Liver (tissue), 8 donors: ENCODE measurements at regions not wholly inside any gene's neighbourhood (a gene's known extent, or its start where the extent isn't known, plus 50 kb on each side); places are given as distances from the start of the nearest gene placed in this dataset.

ENCODE experiments used
- DNase-seq: peaks from one replicate; pipeline ENCODE4 v3.0.0-alpha.2; 2017; ENCODE audit warnings: low spot score
- H3K27ac ChIP-seq, 2 donors: one replicate each; pipeline ENCODE4 v1.7.0; 2013; ENCODE audit warnings: inconsistent platforms in 2 of 2, low read length in 2 of 2, control low read depth in 1 of 2, low read depth in 1 of 2, mild to moderate bottlenecking in 1 of 2
- H3K27me3 ChIP-seq, 4 donors: one replicate each; pipeline versions ENCODE4 v1.6.1 to v1.7.0; 2013; ENCODE audit warnings: low read length in 3 of 4, inconsistent platforms in 1 of 4, mild to moderate bottlenecking in 1 of 4, moderate library complexity in 1 of 4; ENCODE audit not compliant: control insufficient read depth in 4 of 4, insufficient read depth in 4 of 4
- H3K36me3 ChIP-seq, 4 donors: one replicate each; pipeline versions ENCODE4 v1.6.1 to v1.7.0; 2013; ENCODE audit warnings: low read length in 3 of 4, mild to moderate bottlenecking in 3 of 4, low read depth in 1 of 4, moderate library complexity in 1 of 4; ENCODE audit not compliant: control insufficient read depth in 4 of 4, insufficient read depth in 3 of 4
- H3K4me1 ChIP-seq, 4 donors: one replicate each; pipeline versions ENCODE4 v1.6.1 to v1.7.0; 2013; ENCODE audit warnings: low read length in 3 of 4, mild to moderate bottlenecking in 3 of 4, moderate library complexity in 1 of 4; ENCODE audit not compliant: control insufficient read depth in 4 of 4, insufficient read depth in 4 of 4
- H3K4me3 ChIP-seq, 3 donors: one replicate each; pipeline versions ENCODE4 v1.6.1 to v1.7.0; 2013; ENCODE audit warnings: low read length in 3 of 3, control low read depth in 1 of 3, low read depth in 1 of 3, mild to moderate bottlenecking in 1 of 3
- H3K9ac ChIP-seq, 2 donors: one replicate each; pipeline ENCODE4 v1.7.0; 2013; ENCODE audit warnings: low read length in 2 of 2, mild to moderate bottlenecking in 2 of 2, moderate library complexity in 2 of 2, control low read depth in 1 of 2, low read depth in 1 of 2
- H3K9me3 ChIP-seq, 4 donors: one replicate each; pipeline versions ENCODE4 v1.6.1 to v1.7.0; 2013; ENCODE audit warnings: low read length in 3 of 4; ENCODE audit not compliant: control insufficient read depth in 4 of 4
- EGR1 ChIP-seq, 2 donors: IDR thresholded peaks; 2 replicates each; pipeline ENCODE4 v1.6.1; 2016 to 2018; ENCODE audit warnings: antibody characterized with exemption in 2 of 2, low read depth in 2 of 2
- FOXA1 ChIP-seq: IDR thresholded peaks from 2 replicates; pipeline ENCODE4 v1.6.1; 2016; ENCODE audit warnings: antibody characterized with exemption
- FOXA2 ChIP-seq: IDR thresholded peaks from 2 replicates; pipeline ENCODE4 v1.6.1; 2016; ENCODE audit warnings: antibody characterized with exemption
- GABPA ChIP-seq, 2 donors: IDR thresholded peaks in 1 of 2; conservative IDR thresholded peaks in 1 of 2; 2 replicates each; pipeline ENCODE4 v1.6.1; 2016; ENCODE audit warnings: antibody characterized with exemption in 2 of 2, mild to moderate bottlenecking in 1 of 2, moderate library complexity in 1 of 2
- HNF4A ChIP-seq, 2 donors: conservative IDR thresholded peaks; 2 replicates each; pipeline ENCODE4 v1.6.1; 2016; ENCODE audit warnings: antibody characterized with exemption in 2 of 2, mild to moderate bottlenecking in 2 of 2
- HNF4G ChIP-seq: IDR thresholded peaks from 2 replicates; pipeline ENCODE4 v1.6.1; 2016; ENCODE audit warnings: antibody characterized with exemption
- JUND ChIP-seq, 2 donors: IDR thresholded peaks; 2 replicates each; pipeline ENCODE4 v1.6.1; 2016; ENCODE audit warnings: antibody characterized with exemption in 2 of 2
- NR2F2 ChIP-seq: IDR thresholded peaks from 2 replicates; pipeline ENCODE4 v1.6.1; 2016; ENCODE audit warnings: antibody characterized with exemption
- RAD21 ChIP-seq, 2 donors: IDR thresholded peaks; 2 replicates each; pipeline ENCODE4 v1.6.1; 2016; ENCODE audit warnings: antibody characterized with exemption in 2 of 2, mild to moderate bottlenecking in 2 of 2
- RXRA ChIP-seq, 2 donors: IDR thresholded peaks; 2 replicates each; pipeline ENCODE4 v1.6.1; 2017 to 2018; ENCODE audit warnings: antibody characterized with exemption in 2 of 2, mild to moderate bottlenecking in 1 of 2
- SP1 ChIP-seq: IDR thresholded peaks from 2 replicates; pipeline ENCODE4 v1.6.1; 2018; ENCODE audit warnings: antibody characterized with exemption, mild to moderate bottlenecking
- TAF1 ChIP-seq: conservative IDR thresholded peaks from 2 replicates; pipeline ENCODE4 v1.6.1; 2016; ENCODE audit warnings: antibody characterized with exemption, mild to moderate bottlenecking
- YY1 ChIP-seq: IDR thresholded peaks from 2 replicates; pipeline ENCODE4 v1.6.1; 2016; ENCODE audit warnings: antibody characterized with exemption, mild to moderate bottlenecking
- WGBS: extraction: QIAGEN DNeasy Blood & Tissue Kit; methylation state at CpG from one replicate; pipeline ENCODE4 v1.1.7; 2013; 5-methylcytosine and 5-hydroxymethylcytosine counted together
- TF ChIP-seq, protein P1 (sequence below): fragments of 150-350 bp; IDR thresholded peaks from 2 replicates; pipeline ENCODE4 v1.5.1; 2017; ENCODE audit warnings: improper control_type of control experiment, low read depth, low read length; ENCODE audit not compliant: missing input control
- TF ChIP-seq, protein P2 (sequence below): IDR thresholded peaks from 2 replicates; pipeline ENCODE4 v1.6.1; 2016; ENCODE audit warnings: antibody characterized with exemption
- TF ChIP-seq, protein P3 (sequence below): IDR thresholded peaks from 2 replicates; pipeline ENCODE4 v1.6.1; 2016; ENCODE audit warnings: antibody characterized with exemption
- TF ChIP-seq, protein P4 (sequence below): IDR thresholded peaks from 2 replicates; pipeline ENCODE4 v1.6.1; 2016; ENCODE audit warnings: antibody characterized with exemption, mild to moderate bottlenecking
- TF ChIP-seq, protein P5 (sequence below): IDR thresholded peaks from 2 replicates; pipeline ENCODE4 v1.6.1; 2016; ENCODE audit warnings: antibody characterized with exemption
- donor health status: healthy.
- donor health status: healthy.
- donor health status: healthy.
- donor health status: healthy.
- donor health status: healthy.

DNA sequence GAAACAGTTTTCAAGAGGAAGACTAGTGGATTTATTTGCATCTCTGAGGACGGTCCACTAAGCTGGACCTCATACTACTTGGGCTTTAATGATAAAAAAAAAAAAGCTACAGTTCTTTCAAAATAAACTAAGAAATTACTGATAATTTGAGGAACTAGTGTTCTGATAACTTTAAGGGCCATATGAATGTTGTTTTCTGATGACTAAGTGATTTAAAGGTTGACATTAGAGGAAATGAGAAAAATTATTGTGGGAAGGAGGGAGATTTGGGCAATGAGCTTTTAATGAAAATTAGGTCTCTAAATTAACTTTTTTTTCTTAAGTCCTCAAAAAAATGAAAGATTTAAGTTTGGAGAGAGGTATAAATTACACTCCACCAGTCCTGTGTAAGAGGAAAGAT lies 60.8 kb upstream of the IL2 start:
- Histone ChIP-seq H3K4me3 (no peak overlapping the region), H3K4me1 (no peaks in the 10 kb centered on the region), H3K27ac (no peak overlapping the region), H3K9me3 (no peaks in the 10 kb centered on the region), H3K36me3 (no peaks in the 10 kb centered on the region), H3K27me3 (no peaks in the 10 kb centered on the region), H3K9ac (no peak overlapping the region)
- TF ChIP-seq, protein P1, sequence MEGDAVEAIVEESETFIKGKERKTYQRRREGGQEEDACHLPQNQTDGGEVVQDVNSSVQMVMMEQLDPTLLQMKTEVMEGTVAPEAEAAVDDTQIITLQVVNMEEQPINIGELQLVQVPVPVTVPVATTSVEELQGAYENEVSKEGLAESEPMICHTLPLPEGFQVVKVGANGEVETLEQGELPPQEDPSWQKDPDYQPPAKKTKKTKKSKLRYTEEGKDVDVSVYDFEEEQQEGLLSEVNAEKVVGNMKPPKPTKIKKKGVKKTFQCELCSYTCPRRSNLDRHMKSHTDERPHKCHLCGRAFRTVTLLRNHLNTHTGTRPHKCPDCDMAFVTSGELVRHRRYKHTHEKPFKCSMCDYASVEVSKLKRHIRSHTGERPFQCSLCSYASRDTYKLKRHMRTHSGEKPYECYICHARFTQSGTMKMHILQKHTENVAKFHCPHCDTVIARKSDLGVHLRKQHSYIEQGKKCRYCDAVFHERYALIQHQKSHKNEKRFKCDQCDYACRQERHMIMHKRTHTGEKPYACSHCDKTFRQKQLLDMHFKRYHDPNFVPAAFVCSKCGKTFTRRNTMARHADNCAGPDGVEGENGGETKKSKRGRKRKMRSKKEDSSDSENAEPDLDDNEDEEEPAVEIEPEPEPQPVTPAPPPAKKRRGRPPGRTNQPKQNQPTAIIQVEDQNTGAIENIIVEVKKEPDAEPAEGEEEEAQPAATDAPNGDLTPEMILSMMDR = no peak
- TF ChIP-seq, protein P2, sequence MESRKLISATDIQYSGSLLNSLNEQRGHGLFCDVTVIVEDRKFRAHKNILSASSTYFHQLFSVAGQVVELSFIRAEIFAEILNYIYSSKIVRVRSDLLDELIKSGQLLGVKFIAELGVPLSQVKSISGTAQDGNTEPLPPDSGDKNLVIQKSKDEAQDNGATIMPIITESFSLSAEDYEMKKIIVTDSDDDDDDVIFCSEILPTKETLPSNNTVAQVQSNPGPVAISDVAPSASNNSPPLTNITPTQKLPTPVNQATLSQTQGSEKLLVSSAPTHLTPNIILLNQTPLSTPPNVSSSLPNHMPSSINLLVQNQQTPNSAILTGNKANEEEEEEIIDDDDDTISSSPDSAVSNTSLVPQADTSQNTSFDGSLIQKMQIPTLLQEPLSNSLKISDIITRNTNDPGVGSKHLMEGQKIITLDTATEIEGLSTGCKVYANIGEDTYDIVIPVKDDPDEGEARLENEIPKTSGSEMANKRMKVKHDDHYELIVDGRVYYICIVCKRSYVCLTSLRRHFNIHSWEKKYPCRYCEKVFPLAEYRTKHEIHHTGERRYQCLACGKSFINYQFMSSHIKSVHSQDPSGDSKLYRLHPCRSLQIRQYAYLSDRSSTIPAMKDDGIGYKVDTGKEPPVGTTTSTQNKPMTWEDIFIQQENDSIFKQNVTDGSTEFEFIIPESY = no peak
- TF ChIP-seq JUND (IDR thresholded peaks at IDR 0.05) (no peak), SP1 (no peak), FOXA2 (no peak), TAF1 (no peak), GABPA (IDR thresholded peaks at IDR 0.05 in 1 of 2, conservative IDR thresholded peaks at IDR 0.05 in 1 of 2) (no peak), RAD21 (IDR thresholded peaks at IDR 0.05) (no peak), EGR1 (IDR thresholded peaks at IDR 0.05; ENCODE audit: low read depth in 2 of 2) (no peak)
- TF ChIP-seq, protein P3, sequence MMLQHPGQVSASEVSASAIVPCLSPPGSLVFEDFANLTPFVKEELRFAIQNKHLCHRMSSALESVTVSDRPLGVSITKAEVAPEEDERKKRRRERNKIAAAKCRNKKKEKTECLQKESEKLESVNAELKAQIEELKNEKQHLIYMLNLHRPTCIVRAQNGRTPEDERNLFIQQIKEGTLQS = no peak
- no peak for DNase-seq
- 83% methylated on average over 1 of the region's 1 CpG for WGBS

DNA sequence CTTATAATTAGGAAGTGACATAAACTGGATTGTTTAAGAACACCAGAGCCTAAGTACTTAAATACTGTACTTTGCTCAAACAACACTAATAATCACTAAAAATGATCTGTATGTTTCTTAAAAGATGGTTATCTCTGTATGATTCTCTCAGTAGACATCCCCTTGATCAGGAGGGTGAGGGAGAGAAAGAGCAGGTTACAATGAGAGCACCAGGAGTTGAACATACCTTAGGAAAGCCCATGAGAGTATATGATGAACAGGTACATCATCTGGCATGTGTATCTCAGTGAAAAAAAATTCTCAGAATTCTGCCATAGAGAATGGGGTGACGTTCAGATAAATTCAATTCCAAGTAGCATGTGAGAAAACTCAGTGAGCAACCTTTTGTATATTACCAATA lies 59.9 kb upstream of the IL2 start:
- H3K9ac ChIP-seq = no peak overlapping the region
- TF ChIP-seq, protein P3 = no peak
- TF ChIP-seq FOXA1 (no peak), YY1 (no peak), EGR1 (IDR thresholded peaks at IDR 0.05; ENCODE audit: low read depth in 2 of 2) (no peak), SP1 (no peak), RXRA (IDR thresholded peaks at IDR 0.05) (no peak), HNF4G (no peak), HNF4A (conservative IDR thresholded peaks at IDR 0.05) (no peak), FOXA2 (no peak), JUND (IDR thresholded peaks at IDR 0.05) (no peak), RAD21 (IDR thresholded peaks at IDR 0.05) (no peak), TAF1 (no peak), GABPA (IDR thresholded peaks at IDR 0.05 in 1 of 2, conservative IDR thresholded peaks at IDR 0.05 in 1 of 2) (no peak), NR2F2 (no peak)
- TF ChIP-seq, protein P4, sequence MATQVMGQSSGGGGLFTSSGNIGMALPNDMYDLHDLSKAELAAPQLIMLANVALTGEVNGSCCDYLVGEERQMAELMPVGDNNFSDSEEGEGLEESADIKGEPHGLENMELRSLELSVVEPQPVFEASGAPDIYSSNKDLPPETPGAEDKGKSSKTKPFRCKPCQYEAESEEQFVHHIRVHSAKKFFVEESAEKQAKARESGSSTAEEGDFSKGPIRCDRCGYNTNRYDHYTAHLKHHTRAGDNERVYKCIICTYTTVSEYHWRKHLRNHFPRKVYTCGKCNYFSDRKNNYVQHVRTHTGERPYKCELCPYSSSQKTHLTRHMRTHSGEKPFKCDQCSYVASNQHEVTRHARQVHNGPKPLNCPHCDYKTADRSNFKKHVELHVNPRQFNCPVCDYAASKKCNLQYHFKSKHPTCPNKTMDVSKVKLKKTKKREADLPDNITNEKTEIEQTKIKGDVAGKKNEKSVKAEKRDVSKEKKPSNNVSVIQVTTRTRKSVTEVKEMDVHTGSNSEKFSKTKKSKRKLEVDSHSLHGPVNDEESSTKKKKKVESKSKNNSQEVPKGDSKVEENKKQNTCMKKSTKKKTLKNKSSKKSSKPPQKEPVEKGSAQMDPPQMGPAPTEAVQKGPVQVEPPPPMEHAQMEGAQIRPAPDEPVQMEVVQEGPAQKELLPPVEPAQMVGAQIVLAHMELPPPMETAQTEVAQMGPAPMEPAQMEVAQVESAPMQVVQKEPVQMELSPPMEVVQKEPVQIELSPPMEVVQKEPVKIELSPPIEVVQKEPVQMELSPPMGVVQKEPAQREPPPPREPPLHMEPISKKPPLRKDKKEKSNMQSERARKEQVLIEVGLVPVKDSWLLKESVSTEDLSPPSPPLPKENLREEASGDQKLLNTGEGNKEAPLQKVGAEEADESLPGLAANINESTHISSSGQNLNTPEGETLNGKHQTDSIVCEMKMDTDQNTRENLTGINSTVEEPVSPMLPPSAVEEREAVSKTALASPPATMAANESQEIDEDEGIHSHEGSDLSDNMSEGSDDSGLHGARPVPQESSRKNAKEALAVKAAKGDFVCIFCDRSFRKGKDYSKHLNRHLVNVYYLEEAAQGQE = no peak
- TF ChIP-seq, protein P5, sequence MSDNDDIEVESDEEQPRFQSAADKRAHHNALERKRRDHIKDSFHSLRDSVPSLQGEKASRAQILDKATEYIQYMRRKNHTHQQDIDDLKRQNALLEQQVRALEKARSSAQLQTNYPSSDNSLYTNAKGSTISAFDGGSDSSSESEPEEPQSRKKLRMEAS = no peak
- TF ChIP-seq, protein P2 = no peak
- TF ChIP-seq, protein P1 = no peak
- H3K27me3 ChIP-seq = no peaks in the 10 kb centered on the region

More for the DNA sequence above, 59.9 kb upstream of the IL2 start:
- H3K27ac ChIP-seq = no peak overlapping the region
- 62% methylated on average over 1 of the region's 1 CpG for WGBS
- DNase-seq = no peak
- no peak overlapping the region for H3K4me3 ChIP-seq
- H3K36me3 ChIP-seq = no peaks in the 10 kb centered on the region
- H3K4me1 ChIP-seq = no peaks in the 10 kb centered on the region
- peaks cover 0 to 2% (median 0%) of the 10 kb centered on the region in 4 donors for H3K9me3 ChIP-seq
